Amniotic stem cell (primary cell): ENCODE measurements at regions not wholly inside any gene's neighbourhood (a gene's known extent, or its start where the extent isn't known, plus 50 kb on each side); places are given as distances from the start of the nearest gene placed in this dataset.
"Not testable (repeated sequence)": the region's sequence is repeated elsewhere in the genome, so short reads cannot be mapped to it uniquely, and the experiment has no call there.

ENCODE experiments used
- DNase-seq: peaks from one replicate; lab custom pipeline; 2025; lab: John Stamatoyannopoulos, UW

GRCh38 chr4:24001486-24002329, 111.9 kb upstream of the PPARGC1A start:
- no peak for DNase-seq

DNA sequence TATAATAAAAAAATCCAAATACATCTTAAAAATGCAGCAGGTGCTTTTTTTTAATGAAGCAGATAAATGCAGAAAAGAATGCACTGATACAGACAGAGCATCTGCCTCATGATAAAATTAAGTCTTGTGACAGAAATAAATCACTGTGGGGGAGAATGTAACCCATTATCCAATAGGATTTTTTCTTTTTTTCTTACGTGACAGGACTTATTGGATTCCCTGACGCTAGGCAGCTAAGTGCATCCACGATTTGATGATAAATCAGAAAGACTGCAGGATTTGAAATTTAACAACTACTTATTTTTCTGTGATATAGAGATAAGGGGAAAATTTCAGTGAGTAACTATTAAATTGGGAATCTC, 110.6 kb upstream of the PPARGC1A start:
- DNase-seq: no peak

DNA sequence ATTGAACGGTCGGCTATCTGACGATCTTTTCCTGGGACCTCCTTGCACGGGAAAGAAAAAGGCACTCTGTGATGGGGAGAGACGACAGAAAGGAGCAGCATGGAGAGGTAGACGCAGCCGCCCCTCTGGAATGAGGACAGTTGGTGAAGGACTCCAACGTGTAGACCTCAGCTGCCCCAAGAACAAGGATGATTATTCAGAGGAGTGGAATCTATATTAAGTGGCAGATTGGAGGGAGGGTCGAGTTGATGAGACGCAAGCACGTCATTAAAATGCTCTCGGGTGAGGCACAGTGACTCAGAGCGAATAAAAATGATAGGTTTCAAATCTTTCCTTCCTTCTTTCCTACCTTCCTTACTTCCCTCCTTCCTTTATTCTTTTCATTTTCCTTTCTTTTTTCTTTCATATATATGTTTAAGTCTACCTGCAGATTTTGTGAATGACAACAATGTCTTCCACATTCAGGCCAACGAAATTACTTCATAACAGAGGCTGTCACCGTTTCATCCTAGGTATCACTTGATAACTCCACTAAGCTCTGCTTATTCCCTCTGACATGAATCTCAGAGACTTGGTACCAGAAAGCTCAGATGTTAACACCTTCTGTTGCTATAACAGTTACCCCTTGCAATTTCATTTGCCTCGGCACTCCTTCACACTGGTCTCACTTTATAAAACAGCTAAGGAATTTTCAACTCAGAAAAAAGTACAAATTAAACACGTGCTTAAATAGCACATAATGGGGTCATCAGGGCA, 110.0 kb upstream of the PPARGC1A start:
- no peak for DNase-seq

GRCh38 chr4:23993373-23993772, 103.5 kb upstream of the PPARGC1A start:
- DNase-seq: no peak

DNA sequence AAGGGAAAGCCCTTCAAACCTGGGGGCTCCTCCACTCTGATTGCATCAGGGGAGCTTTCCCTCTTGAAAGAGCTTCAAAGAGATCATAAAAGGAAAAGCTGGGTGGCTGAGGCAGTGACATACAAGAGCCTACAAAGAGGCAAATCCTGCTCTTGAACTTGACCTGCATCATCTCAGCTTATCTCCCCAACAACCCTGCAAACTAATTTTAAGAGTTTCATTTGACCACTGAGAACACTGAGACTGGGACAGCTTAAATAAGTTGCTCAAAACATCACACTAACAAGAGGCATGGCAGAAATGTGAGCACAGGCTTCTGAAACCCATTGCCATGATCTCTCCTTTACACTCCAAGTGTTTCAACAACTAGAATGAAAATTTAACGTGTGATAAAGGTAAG, 101.6 kb upstream of the PPARGC1A start:
- no peak for DNase-seq

- DNase-seq: no peak
Observed at GRCh38 chr4:23986270-23986669, 96.4 kb upstream of the PPARGC1A start.

DNA sequence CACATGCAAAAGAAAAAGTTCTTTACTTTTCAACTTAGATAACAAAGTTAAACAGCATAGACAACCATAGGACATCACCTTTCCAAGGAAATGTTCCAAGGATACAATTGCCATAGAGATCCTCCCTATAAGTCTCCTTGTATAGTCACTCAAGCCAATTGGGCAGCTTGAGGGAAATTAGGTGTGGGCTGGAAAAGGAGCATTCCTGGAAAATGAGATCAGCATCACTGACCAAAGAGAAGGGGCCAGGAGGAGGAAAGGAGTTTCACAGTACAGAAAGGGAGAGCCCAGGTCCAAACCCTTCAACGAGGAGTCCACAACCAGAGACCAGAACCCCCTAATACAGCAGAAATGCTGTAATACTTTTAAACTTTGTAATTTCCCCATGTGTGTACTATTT, 91.5 kb upstream of the PPARGC1A start:
- DNase-seq: no peak

- no peak for DNase-seq
Observed at GRCh38 chr4:23979534-23979933, 89.7 kb upstream of the PPARGC1A start.

GRCh38 chr4:23978002-23978401, 88.2 kb upstream of the PPARGC1A start:
- DNase-seq: no peak

- no peak for DNase-seq
Observed at GRCh38 chr4:23976423-23976822, 86.6 kb upstream of the PPARGC1A start.

GRCh38 chr4:23973308-23973855, 83.5 kb upstream of the PPARGC1A start:
- no peak for DNase-seq

- DNase-seq: no peak
Observed at GRCh38 chr4:23972805-23973204, 83.0 kb upstream of the PPARGC1A start.

- no peak for DNase-seq
Observed at GRCh38 chr4:23972187-23972586, 82.3 kb upstream of the PPARGC1A start.

DNA sequence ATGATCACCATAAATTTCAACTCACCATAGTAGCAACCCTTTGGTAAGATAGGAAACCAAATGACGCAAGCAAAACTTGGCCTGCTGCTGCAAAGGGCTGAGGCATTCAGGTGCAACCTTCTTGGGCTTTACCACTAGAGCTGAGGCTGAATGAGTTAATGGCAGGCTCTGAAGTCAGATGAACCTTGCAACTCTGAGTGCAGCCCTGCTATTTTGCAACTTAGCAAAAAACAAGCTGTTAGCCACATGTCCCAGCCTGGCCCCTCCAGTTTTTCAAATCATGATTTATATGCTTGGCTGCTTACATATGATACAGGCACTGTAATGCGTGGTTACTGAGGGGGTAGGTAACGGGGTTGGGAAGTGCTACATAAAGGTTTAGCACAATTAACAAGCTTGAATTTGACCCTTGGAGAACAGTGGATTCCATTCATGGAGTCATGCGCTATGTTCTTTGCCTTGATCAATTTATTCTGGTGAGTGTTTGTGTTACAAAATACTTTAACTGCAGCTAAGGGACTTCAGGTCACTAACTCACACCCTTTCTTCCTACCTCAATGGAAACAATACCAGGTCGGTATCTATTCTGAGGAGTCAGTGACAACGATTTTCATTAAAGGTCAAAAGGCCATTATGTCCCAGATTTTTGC, 80.5 kb upstream of the PPARGC1A start:
- DNase-seq: no peak

- DNase-seq: no peak
Observed at GRCh38 chr4:23969635-23970145, 79.8 kb upstream of the PPARGC1A start.

- DNase-seq: no peak
Observed at GRCh38 chr4:23967281-23967680, 77.4 kb upstream of the PPARGC1A start.

DNA sequence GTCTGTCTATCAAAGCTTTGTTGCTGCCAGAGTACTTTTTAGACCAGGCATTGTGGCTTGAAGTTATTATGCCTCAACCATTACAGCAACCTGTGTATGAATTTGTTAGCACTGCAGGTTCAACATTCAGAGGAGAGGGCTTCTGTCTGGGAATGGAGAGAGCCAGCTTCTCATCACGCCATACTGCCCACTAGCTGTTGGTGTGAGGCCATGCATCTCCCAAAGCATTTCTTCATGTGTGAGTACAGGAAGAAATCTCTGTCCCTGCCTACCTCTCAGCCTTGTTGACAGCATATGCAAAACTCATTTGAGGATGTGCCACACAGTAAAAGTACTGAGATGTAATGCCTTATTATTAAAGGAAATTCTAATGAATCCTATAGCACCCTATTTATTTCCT, 76.9 kb upstream of the PPARGC1A start:
- DNase-seq: no peak

- DNase-seq: no peak
Observed at GRCh38 chr4:23962462-23962861, 72.6 kb upstream of the PPARGC1A start.

- not testable (repeated sequence) for DNase-seq
Observed at GRCh38 chr4:23961395-23961794, 71.5 kb upstream of the PPARGC1A start.

DNA sequence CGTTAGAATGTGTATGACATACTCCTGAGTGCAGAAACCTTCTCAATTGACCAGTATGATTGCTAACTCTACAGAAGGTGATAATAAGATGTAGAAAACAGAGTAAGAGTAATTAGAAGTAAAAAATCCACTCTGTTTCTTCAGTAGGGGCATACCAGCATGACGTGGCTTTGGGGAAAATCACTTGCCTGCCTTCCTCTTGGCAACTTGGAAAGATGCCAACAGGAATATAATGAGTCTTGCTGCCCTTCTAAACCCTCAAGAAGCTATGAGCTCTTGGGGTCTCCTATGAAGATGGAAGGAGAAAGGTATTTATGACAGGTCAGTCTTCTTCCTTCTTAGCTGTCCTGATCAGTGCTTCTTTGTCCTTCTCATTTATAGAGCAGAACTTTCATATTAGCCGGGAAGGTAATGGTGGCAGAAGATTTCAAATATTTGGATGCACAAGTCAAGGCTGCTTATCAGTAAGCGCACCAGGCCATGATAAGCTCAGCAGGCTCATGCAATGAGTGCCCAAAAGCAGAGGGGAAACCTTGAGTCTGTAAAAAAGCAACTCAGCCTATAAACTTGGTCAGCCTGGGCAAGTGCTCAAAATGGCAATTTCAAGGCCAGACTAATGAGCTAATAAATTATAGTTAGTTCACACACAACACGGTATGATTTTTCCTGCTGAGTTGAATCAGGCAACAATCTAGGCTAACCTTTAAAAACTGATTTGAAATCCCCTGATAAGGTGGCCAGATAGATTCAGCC, 69.7 kb upstream of the PPARGC1A start:
- no peak for DNase-seq

- DNase-seq: no peak
Observed at GRCh38 chr4:23958749-23959148, 68.9 kb upstream of the PPARGC1A start.

DNA sequence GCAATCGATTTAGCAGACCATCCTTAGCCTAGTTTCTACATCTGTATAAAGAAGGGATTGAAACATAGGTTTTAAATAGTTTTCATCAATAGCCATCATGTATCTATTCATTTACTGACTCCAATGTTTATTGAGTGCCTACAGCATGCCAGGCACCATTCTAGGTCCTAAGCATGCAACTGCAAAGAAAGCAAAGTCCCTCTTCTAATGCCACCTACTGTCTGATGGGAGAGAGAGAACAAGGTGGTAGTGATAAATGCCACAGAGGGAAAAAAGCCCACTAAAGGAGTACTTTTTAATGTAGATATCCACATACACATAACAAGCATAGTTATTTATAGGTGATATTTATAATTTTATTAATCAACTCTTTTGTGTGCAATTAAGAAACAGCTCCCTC, 67.6 kb upstream of the PPARGC1A start:
- no peak for DNase-seq
